DND-41 (cell line): ENCODE measurements at regions not wholly inside any gene's neighbourhood (a gene's known extent, or its start where the extent isn't known, plus 50 kb on each side); places are given as distances from the start of the nearest gene placed in this dataset.

Source experiments
- ATAC-seq: fragments of 200-7000 bp; cut with Tn5 transposase; 3 replicates; pipeline ENCODE4 v1.9.1; 2021; ENCODE audit warnings: low read depth; ENCODE audit not compliant: insufficient read depth
- DNase-seq: peaks from one replicate; pipeline ENCODE4 v3.0.0-alpha.2; 2020
- H2AFZ ChIP-seq: 2 replicates; pipeline ENCODE4 v1.6.0; 2012; ENCODE audit warnings: low read depth, low read length
- H3K27ac ChIP-seq: 2 replicates; pipeline ENCODE4 v1.5.1; 2012; ENCODE audit warnings: low read length, inconsistent platforms
- H3K27me3 ChIP-seq: fragments of 200-600 bp; sonication (generic); 2 replicates; pipeline ENCODE4 v1.6.0; 2012; ENCODE audit warnings: low read length, mild to moderate bottlenecking, inconsistent platforms; ENCODE audit not compliant: insufficient read depth, poor library complexity
- H3K36me3 ChIP-seq: 2 replicates; pipeline ENCODE4 v1.5.1; 2012; ENCODE audit warnings: low read length, inconsistent platforms; ENCODE audit not compliant: insufficient read depth
- H3K4me1 ChIP-seq: 2 replicates; pipeline ENCODE4 v1.5.1; 2012; ENCODE audit warnings: mild to moderate bottlenecking, low read length; ENCODE audit not compliant: insufficient read depth
- H3K4me2 ChIP-seq: 2 replicates; pipeline ENCODE4 v1.6.0; 2012; ENCODE audit warnings: mild to moderate bottlenecking, moderate library complexity, low read length, inconsistent platforms; ENCODE audit not compliant: insufficient read depth
- H3K4me3 ChIP-seq, 2 experiments: fragments of 200-600 bp in 1 of 2; shearing (Covaris generic) in 1 of 2; 2 replicates each; pipeline ENCODE4 v1.5.1; 2012 to 2016; ENCODE audit warnings: inconsistent platforms in 2 of 2, low read length in 2 of 2, mild to moderate bottlenecking in 2 of 2, low read depth in 1 of 2, moderate library complexity in 1 of 2
- H3K79me2 ChIP-seq: 2 replicates; pipeline ENCODE4 v1.6.0; 2012; ENCODE audit warnings: low read length, inconsistent platforms; ENCODE audit not compliant: insufficient read depth
- H3K9ac ChIP-seq: 2 replicates; pipeline ENCODE4 v1.6.0; 2012; ENCODE audit warnings: low read depth, mild to moderate bottlenecking, inconsistent platforms, low read length, moderate library complexity
- H3K9me3 ChIP-seq: 2 replicates; pipeline ENCODE4 v1.5.1; 2012; ENCODE audit warnings: low read length, moderate library complexity, mild to moderate bottlenecking, inconsistent platforms; ENCODE audit not compliant: insufficient read depth, severe bottlenecking
- H4K20me1 ChIP-seq: 2 replicates; pipeline ENCODE4 v1.6.0; 2012; ENCODE audit warnings: low read length; ENCODE audit not compliant: insufficient read depth
- EZH2 ChIP-seq: IDR thresholded peaks from 3 replicates; pipeline ENCODE4 v1.6.1; 2012; ENCODE audit warnings: borderline replicate concordance, low read depth, mild to moderate bottlenecking, moderate library complexity, low read length, inconsistent platforms; ENCODE audit not compliant: severe bottlenecking
- TF ChIP-seq, protein P1 (sequence below): IDR thresholded peaks from 2 replicates; pipeline ENCODE4 v1.5.1; 2012; ENCODE audit warnings: borderline replicate concordance, low read length, moderate library complexity, mild to moderate bottlenecking; ENCODE audit not compliant: poor library complexity, severe bottlenecking; ENCODE audit errors: extremely low read depth

DNA sequence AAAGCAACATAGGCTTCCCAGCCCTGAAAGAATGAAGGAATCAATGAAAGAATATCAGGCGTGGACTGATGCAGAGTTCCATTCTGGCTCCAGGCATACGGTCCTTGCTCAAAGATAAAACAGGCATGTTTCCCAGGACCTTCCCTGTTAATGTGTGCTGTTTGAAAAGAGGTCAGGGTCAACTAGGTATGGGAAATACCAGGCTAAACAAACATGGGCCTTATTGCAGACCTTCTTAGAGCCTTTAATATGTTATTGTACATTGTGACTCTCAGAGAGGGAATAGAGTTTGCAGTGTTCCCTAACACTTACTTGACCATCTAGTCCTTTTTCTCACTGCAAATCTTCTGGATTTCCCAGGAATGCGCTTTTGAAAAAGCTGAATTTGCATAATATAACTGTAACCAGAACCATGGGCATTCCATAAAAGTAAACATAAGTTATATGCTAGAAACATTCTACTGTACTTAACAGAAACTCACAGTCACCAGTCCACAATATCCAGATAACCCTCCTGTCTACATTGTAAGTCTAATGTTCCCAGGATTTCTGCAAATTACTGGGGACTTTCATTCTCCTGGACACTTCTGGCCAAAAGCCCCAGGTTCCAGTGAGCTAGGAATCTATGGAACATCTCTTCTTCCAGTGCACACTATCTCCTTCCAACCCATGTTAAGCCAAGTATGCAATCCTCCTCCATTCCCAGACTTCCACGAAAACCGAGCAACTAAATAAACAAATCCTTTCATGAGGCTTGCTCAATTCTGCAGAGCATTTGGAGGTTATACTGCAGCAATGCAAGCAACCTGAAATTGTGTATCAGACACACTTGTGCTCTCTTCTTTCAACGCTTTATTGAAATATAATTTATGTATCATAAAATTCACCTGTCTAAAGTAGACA is 486.6 kb downstream of the SETD4 start:
- no peak overlapping the region for H2AFZ ChIP-seq
- ATAC-seq (no peak), DNase-seq (no peak)
- no peak overlapping the region for H3K4me3 ChIP-seq
- no peaks in the 10 kb centered on the region for H3K79me2 ChIP-seq
- TF ChIP-seq, protein P1, sequence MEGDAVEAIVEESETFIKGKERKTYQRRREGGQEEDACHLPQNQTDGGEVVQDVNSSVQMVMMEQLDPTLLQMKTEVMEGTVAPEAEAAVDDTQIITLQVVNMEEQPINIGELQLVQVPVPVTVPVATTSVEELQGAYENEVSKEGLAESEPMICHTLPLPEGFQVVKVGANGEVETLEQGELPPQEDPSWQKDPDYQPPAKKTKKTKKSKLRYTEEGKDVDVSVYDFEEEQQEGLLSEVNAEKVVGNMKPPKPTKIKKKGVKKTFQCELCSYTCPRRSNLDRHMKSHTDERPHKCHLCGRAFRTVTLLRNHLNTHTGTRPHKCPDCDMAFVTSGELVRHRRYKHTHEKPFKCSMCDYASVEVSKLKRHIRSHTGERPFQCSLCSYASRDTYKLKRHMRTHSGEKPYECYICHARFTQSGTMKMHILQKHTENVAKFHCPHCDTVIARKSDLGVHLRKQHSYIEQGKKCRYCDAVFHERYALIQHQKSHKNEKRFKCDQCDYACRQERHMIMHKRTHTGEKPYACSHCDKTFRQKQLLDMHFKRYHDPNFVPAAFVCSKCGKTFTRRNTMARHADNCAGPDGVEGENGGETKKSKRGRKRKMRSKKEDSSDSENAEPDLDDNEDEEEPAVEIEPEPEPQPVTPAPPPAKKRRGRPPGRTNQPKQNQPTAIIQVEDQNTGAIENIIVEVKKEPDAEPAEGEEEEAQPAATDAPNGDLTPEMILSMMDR, result no peak
- TF ChIP-seq EZH2, result no peak
- no peak overlapping the region for H3K9ac ChIP-seq
- no peaks in the 10 kb centered on the region for H3K9me3 ChIP-seq
- H3K27ac ChIP-seq, result no peak overlapping the region
- no peak overlapping the region for H3K4me2 ChIP-seq
- H3K4me1 ChIP-seq, result no peaks in the 10 kb centered on the region
- H3K27me3 ChIP-seq, result no peaks in the 10 kb centered on the region
- H4K20me1 ChIP-seq, result no peaks in the 10 kb centered on the region
- H3K36me3 ChIP-seq, result no peaks in the 10 kb centered on the region

DNA sequence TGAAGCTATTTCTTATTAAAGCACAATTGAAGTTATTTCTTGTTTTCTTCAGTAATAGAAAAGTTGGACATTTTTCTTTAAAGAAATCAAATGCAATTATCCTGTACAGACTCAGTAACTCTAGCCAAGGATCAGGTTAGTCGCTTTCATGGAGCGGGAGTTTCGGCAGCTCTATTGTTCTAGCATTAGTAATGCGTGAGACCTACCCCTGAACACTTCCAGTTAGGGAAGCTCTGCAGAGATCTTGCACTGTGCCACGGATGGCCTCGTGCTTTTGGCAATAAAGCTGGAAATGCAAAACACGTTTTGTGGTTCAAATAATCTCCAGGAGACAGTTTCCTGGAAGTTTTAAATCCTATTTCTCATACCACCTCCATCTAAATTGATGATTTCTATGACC is 488.4 kb downstream of the SETD4 start:
- Histone ChIP-seq H3K36me3 (no peaks in the 10 kb centered on the region), H3K9me3 (no peaks in the 10 kb centered on the region)

DNA sequence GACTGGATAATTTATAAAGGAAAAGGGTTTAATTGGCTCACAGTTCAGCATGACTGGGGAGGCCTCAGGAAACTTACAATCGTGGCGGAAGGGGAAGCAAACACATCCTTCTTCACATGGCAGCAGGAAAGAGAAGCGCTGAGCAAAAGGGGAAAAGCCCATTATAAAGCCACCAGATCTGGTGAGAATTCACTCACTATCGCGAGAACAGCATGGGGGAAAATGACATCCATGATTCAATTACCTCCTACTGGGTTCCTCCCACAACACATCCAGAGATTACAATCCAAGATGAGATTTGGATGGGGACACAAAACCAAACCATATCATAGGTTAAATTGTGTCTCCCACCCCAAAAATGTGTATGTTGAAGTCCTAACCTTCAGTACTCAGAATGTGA is 491.7 kb downstream of the SETD4 start:
- no peak overlapping the region for H2AFZ ChIP-seq
- no peaks in the 10 kb centered on the region for H3K27me3 ChIP-seq
- H3K27ac ChIP-seq, result no peak overlapping the region
- TF ChIP-seq EZH2, result no peak
- TF ChIP-seq, protein P1, result no peak
- H3K79me2 ChIP-seq, result no peaks in the 10 kb centered on the region
- ATAC-seq (no peak), DNase-seq (no peak)
- H4K20me1 ChIP-seq, result no peaks in the 10 kb centered on the region
- H3K4me3 ChIP-seq, result no peak overlapping the region
- no peaks in the 10 kb centered on the region for H3K4me1 ChIP-seq
- H3K36me3 ChIP-seq, result no peaks in the 10 kb centered on the region
- H3K9ac ChIP-seq, result no peak overlapping the region
- H3K4me2 ChIP-seq, result no peak overlapping the region
- H3K9me3 ChIP-seq, result no peaks in the 10 kb centered on the region

More for the DNA sequence above, 488.4 kb downstream of the SETD4 start:
- Histone ChIP-seq H3K4me2 (no peak overlapping the region), H3K79me2 (no peaks in the 10 kb centered on the region), H2AFZ (no peak overlapping the region), H3K27me3 (no peaks in the 10 kb centered on the region), H3K27ac (no peak overlapping the region), H3K4me1 (no peaks in the 10 kb centered on the region), H4K20me1 (no peaks in the 10 kb centered on the region), H3K4me3 (no peak overlapping the region), H3K9ac (no peak overlapping the region)
- ATAC-seq (no peak), DNase-seq (no peak)
- TF ChIP-seq EZH2, result no peak
- TF ChIP-seq, protein P1, result no peak
